ENCODE measurements at regions not wholly inside any gene's neighbourhood (a gene's known extent, or its start where the extent isn't known, plus 50 kb on each side); places are given as distances from the start of the nearest gene placed in this dataset.

- Histone ChIP-seq H3K36me3 (no peaks in the 10 kb centered on the region), H3K4me1 (no peaks in the 10 kb centered on the region), H3K4me3 (no peak overlapping the region), H3K9me3 (no peaks in the 10 kb centered on the region), H3K9ac (ENCODE audit: low read depth in 2 of 2, low read length in 2 of 2) (no peak overlapping the region), H3K27me3 (no peaks in the 10 kb centered on the region), H3K27ac (no peak overlapping the region)
- no peak for TF ChIP-seq CTCF (IDR thresholded peaks at IDR 0.05)
- intact Hi-C loops (cut with DNase I), result no loop called here
- no peak for DNase-seq
Measured at GRCh38 chr3:116969646-116970045, 260.1 kb downstream of the TUSC7 start.

GRCh38 chr3:116971531-116971930 is 262.0 kb downstream of the TUSC7 start:
- Histone ChIP-seq H3K9ac (ENCODE audit: low read depth in 2 of 2, low read length in 2 of 2) (no peak overlapping the region), H3K4me1 (no peaks in the 10 kb centered on the region), H3K36me3 (no peaks in the 10 kb centered on the region), H3K4me3 (no peak overlapping the region), H3K27me3 (no peaks in the 10 kb centered on the region), H3K27ac (no peak overlapping the region), H3K9me3 (no peaks in the 10 kb centered on the region)
- intact Hi-C loops (cut with DNase I), result no loop called here
- TF ChIP-seq CTCF (IDR thresholded peaks at IDR 0.05), result no peak
- DNase-seq, result no peak

DNA sequence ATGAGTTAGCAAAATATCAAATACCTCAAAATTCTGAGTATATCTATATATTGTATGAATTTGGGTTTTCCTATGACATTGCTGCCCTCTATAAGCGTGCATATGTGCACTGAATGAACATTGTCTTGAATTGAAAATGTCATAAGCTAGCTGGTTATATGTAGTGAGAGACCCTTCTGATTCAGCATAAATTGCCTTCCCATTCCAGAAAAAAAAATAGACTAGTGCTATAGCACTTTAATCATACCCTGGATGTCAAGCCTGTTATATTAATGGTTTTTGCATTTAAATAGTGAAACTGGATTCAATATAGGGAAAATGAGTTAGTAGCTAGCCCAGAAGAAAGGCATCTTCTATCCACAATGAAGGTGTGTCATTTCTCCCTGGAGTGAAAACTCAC is 265.1 kb downstream of the TUSC7 start:
- H3K4me3 ChIP-seq, result no peak overlapping the region
- intact Hi-C loops (cut with DNase I), result no loop called here
- DNase-seq, result no peak
- no peak overlapping the region for H3K27ac ChIP-seq
- H3K36me3 ChIP-seq, result no peaks in the 10 kb centered on the region
- no peaks in the 10 kb centered on the region for H3K9me3 ChIP-seq
- no peak for TF ChIP-seq CTCF (IDR thresholded peaks at IDR 0.05)
- H3K9ac ChIP-seq (ENCODE audit: low read depth in 2 of 2, low read length in 2 of 2), result no peak overlapping the region
- H3K27me3 ChIP-seq, result no peaks in the 10 kb centered on the region
- no peaks in the 10 kb centered on the region for H3K4me1 ChIP-seq

- H3K9me3 ChIP-seq, result no peaks in the 10 kb centered on the region
- no peaks in the 10 kb centered on the region for H3K4me1 ChIP-seq
- no peak for TF ChIP-seq CTCF (IDR thresholded peaks at IDR 0.05)
- no peaks in the 10 kb centered on the region for H3K27me3 ChIP-seq
- no peak overlapping the region for H3K4me3 ChIP-seq
- no peak overlapping the region for H3K9ac ChIP-seq (ENCODE audit: low read depth in 2 of 2, low read length in 2 of 2)
- H3K27ac ChIP-seq, result no peak overlapping the region
- no peaks in the 10 kb centered on the region for H3K36me3 ChIP-seq
- intact Hi-C loops (cut with DNase I), result no loop called here
- DNase-seq, result no peak
Measured at GRCh38 chr3:116977441-116977840, 267.9 kb downstream of the TUSC7 start.

DNA sequence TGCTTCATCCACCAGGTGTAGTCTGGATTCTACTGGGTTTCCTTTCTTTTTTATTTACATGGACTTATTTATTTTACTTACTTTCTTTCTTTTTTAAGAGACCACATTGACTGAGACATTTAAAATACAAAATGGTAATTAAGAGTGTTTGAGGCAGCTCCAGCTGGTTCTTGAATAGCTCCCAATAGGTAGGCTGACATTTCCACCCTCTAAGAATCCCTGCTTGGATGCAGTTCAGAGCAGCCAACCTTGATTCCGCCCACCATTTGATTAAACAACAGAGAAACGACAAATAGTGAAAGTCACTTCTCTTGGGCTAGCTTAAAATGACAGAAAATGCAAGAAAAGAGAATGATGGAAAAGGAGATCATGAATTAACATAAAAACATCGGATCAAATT is 270.5 kb downstream of the TUSC7 start:
- intact Hi-C loops (cut with DNase I), result no loop called here
- no peak for TF ChIP-seq CTCF (IDR thresholded peaks at IDR 0.05)

DNA sequence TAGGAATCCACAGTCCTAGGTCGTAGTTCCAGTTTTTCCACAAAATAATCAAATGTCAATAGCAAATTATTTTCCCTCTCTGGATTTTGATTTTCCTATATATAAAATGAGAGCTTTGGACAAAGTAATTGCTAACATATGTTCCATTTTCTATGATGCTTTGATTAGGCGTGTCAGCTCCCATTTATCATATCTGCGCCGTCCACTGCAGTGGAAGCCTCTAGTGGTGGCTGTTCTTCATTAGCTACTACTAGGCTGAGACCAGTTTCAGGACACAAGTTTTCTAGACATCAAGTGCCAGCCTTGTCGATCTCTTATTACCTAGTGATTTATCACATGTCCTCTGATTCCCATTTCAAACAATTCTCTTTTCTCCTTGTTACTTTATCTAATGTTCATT is 271.5 kb downstream of the TUSC7 start:
- intact Hi-C loops (cut with DNase I), result no loop called here
- no peak for DNase-seq
- no peak for TF ChIP-seq CTCF (IDR thresholded peaks at IDR 0.05)
- Histone ChIP-seq H3K4me1 (no peaks in the 10 kb centered on the region), H3K9ac (ENCODE audit: low read depth in 2 of 2, low read length in 2 of 2) (no peak overlapping the region), H3K36me3 (no peaks in the 10 kb centered on the region), H3K27me3 (no peaks in the 10 kb centered on the region), H3K4me3 (no peak overlapping the region), H3K27ac (no peak overlapping the region), H3K9me3 (no peaks in the 10 kb centered on the region)

More for the DNA sequence above, 270.5 kb downstream of the TUSC7 start:
- Histone ChIP-seq H3K27ac (no peak overlapping the region), H3K9me3 (no peaks in the 10 kb centered on the region), H3K9ac (ENCODE audit: low read depth in 2 of 2, low read length in 2 of 2) (no peak overlapping the region), H3K27me3 (no peaks in the 10 kb centered on the region), H3K36me3 (no peaks in the 10 kb centered on the region), H3K4me3 (no peak overlapping the region), H3K4me1 (no peaks in the 10 kb centered on the region)
- no peak for DNase-seq

Measured in colonic mucosa (tissue), 4 donors.